Astrocyte (in vitro differentiated cells and primary cell): ENCODE measurements at regions not wholly inside any gene's neighbourhood (a gene's known extent, or its start where the extent isn't known, plus 50 kb on each side); places are given as distances from the start of the nearest gene placed in this dataset.

Experiments used
- DNase-seq: peaks from one replicate; pipeline ENCODE4 v3.0.0-alpha.2; 2010; ENCODE audit warnings: low read depth
- FAIRE-seq: peaks from 2 replicates; lab custom pipeline; 2011; peaks lifted over from hg19 to GRCh38; lab: Jason Lieb, UNC
- H2AFZ ChIP-seq: 2 replicates; pipeline ENCODE4 v1.6.0; 2012; ENCODE audit warnings: low read depth, low read length, inconsistent platforms
- H3K27ac ChIP-seq: 2 replicates; pipeline ENCODE4 v1.5.1; 2011; ENCODE audit warnings: low read depth, low read length, inconsistent platforms
- H3K27me3 ChIP-seq: 2 replicates; pipeline ENCODE4 v1.6.0; 2011; ENCODE audit warnings: low read length, inconsistent platforms; ENCODE audit not compliant: insufficient read depth
- H3K36me3 ChIP-seq: 2 replicates; pipeline ENCODE4 v1.5.1; 2011; ENCODE audit warnings: low read length, inconsistent platforms; ENCODE audit not compliant: insufficient read depth
- H3K4me1 ChIP-seq: 2 replicates; pipeline ENCODE4 v1.5.1; 2011; ENCODE audit warnings: low read length, inconsistent platforms; ENCODE audit not compliant: insufficient read depth
- H3K4me2 ChIP-seq: 2 replicates; pipeline ENCODE4 v1.6.0; 2012; ENCODE audit warnings: low read length, inconsistent platforms
- H3K4me3 ChIP-seq: 2 replicates; pipeline ENCODE4 v1.5.1; 2011; ENCODE audit warnings: low read depth, mild to moderate bottlenecking, low read length, inconsistent platforms; ENCODE audit not compliant: insufficient read depth
- H3K79me2 ChIP-seq: 2 replicates; pipeline ENCODE4 v1.6.0; 2012; ENCODE audit warnings: mild to moderate bottlenecking, low read length, inconsistent platforms; ENCODE audit not compliant: insufficient read depth
- H3K9ac ChIP-seq: 2 replicates; pipeline ENCODE4 v1.6.0; 2012; ENCODE audit warnings: mild to moderate bottlenecking, low read length, inconsistent platforms
- H3K9me3 ChIP-seq: 2 replicates; pipeline ENCODE4 v1.5.1; 2012; ENCODE audit warnings: low read depth, mild to moderate bottlenecking, low read length, inconsistent platforms; ENCODE audit not compliant: insufficient read depth
- H4K20me1 ChIP-seq: 2 replicates; pipeline ENCODE4 v1.6.0; 2012; ENCODE audit warnings: low read length, inconsistent platforms; ENCODE audit not compliant: insufficient read depth
- H3K27ac Mint-ChIP-seq: one replicate; pipeline ENCODE4 v1.8.0; 2021; ENCODE audit warnings: mild to moderate bottlenecking, mixed read lengths; ENCODE audit not compliant: unreplicated experiment
- H3K27me3 Mint-ChIP-seq: one replicate; pipeline ENCODE4 v1.8.0; 2021; ENCODE audit warnings: low read depth, mixed read lengths; ENCODE audit not compliant: unreplicated experiment
- H3K36me3 Mint-ChIP-seq: one replicate; pipeline ENCODE4 v1.8.0; 2021; ENCODE audit warnings: low read depth, mixed read lengths; ENCODE audit not compliant: unreplicated experiment
- H3K4me1 Mint-ChIP-seq: one replicate; pipeline ENCODE4 v1.8.0; 2021; ENCODE audit warnings: low read depth, mixed read lengths; ENCODE audit not compliant: unreplicated experiment
- H3K4me3 Mint-ChIP-seq: one replicate; pipeline ENCODE4 v1.8.0; 2021; ENCODE audit warnings: mild to moderate bottlenecking, moderate library complexity, mixed read lengths; ENCODE audit not compliant: unreplicated experiment
- H3K9me3 Mint-ChIP-seq: one replicate; pipeline ENCODE4 v1.8.0; 2021; ENCODE audit warnings: mild to moderate bottlenecking, mixed read lengths; ENCODE audit not compliant: unreplicated experiment
- CTCF ChIP-seq: IDR thresholded peaks from 2 replicates; pipeline ENCODE4 v1.5.1; 2011; ENCODE audit warnings: low read depth, mild to moderate bottlenecking, inconsistent platforms, low read length, moderate library complexity; ENCODE audit not compliant: insufficient read depth
- EZH2 ChIP-seq: IDR thresholded peaks from 2 replicates; pipeline ENCODE4 v1.6.1; 2012; ENCODE audit warnings: mild to moderate bottlenecking, low read length, inconsistent platforms; ENCODE audit not compliant: insufficient read depth

- no peaks in the 10 kb centered on the region for H3K27me3 Mint-ChIP-seq
- no peaks in the 10 kb centered on the region for H3K9me3 ChIP-seq
- no peaks in the 10 kb centered on the region for H3K36me3 ChIP-seq
- DNase-seq = peak; percentile 41
- H3K4me3 Mint-ChIP-seq = no peak overlapping the region
- no peak overlapping the region for H3K27ac ChIP-seq
- H3K4me1 ChIP-seq = no peaks in the 10 kb centered on the region
- H3K4me1 Mint-ChIP-seq = peaks cover 9% of the 10 kb centered on the region
- no peaks in the 10 kb centered on the region for H4K20me1 ChIP-seq
- TF ChIP-seq CTCF = no peak
- TF ChIP-seq EZH2 = no peak
- no peaks in the 10 kb centered on the region for H3K79me2 ChIP-seq
- FAIRE-seq = no peak
- no peak overlapping the region for H3K4me3 ChIP-seq
- H2AFZ ChIP-seq = no peak overlapping the region
- H3K9ac ChIP-seq = no peak overlapping the region
- H3K9me3 Mint-ChIP-seq = no peaks in the 10 kb centered on the region
- H3K36me3 Mint-ChIP-seq = no peaks in the 10 kb centered on the region
- no peak overlapping the region for H3K4me2 ChIP-seq
- no peaks in the 10 kb centered on the region for H3K27me3 ChIP-seq
- peak overlapping the region; percentile 4 for H3K27ac Mint-ChIP-seq
Measured at GRCh38 chr4:163911891-163912290, 417.4 kb downstream of the TMA16 start.

GRCh38 chr4:163913571-163913970, 419.1 kb downstream of the TMA16 start:
- Mint-ChIP-seq H3K36me3 (no peaks in the 10 kb centered on the region), H3K27me3 (no peaks in the 10 kb centered on the region), H3K27ac (no peak overlapping the region), H3K4me3 (no peak overlapping the region), H3K4me1 (peaks cover 9% of the 10 kb centered on the region), H3K9me3 (no peaks in the 10 kb centered on the region)
- TF ChIP-seq CTCF = no peak
- TF ChIP-seq EZH2 = no peak
- FAIRE-seq = no peak
- no peaks in the 10 kb centered on the region for H4K20me1 ChIP-seq
- H3K4me1 ChIP-seq = no peaks in the 10 kb centered on the region
- no peak overlapping the region for H3K9ac ChIP-seq
- H3K27me3 ChIP-seq = no peaks in the 10 kb centered on the region
- no peaks in the 10 kb centered on the region for H3K36me3 ChIP-seq
- no peak overlapping the region for H3K4me2 ChIP-seq
- DNase-seq = no peak
- H3K9me3 ChIP-seq = no peaks in the 10 kb centered on the region
- no peak overlapping the region for H3K4me3 ChIP-seq
- H3K79me2 ChIP-seq = no peaks in the 10 kb centered on the region
- no peak overlapping the region for H3K27ac ChIP-seq
- no peak overlapping the region for H2AFZ ChIP-seq

- Histone ChIP-seq H3K4me1 (no peaks in the 10 kb centered on the region), H3K36me3 (no peaks in the 10 kb centered on the region), H3K79me2 (no peaks in the 10 kb centered on the region), H3K27ac (no peak overlapping the region), H3K4me2 (no peak overlapping the region), H3K9me3 (no peaks in the 10 kb centered on the region), H3K27me3 (no peaks in the 10 kb centered on the region), H3K9ac (no peak overlapping the region), H2AFZ (no peak overlapping the region), H3K4me3 (no peak overlapping the region), H4K20me1 (no peaks in the 10 kb centered on the region)
- TF ChIP-seq CTCF (no peak), EZH2 (no peak)
- H3K36me3 Mint-ChIP-seq = no peaks in the 10 kb centered on the region
- no peak for FAIRE-seq
- DNase-seq = no peak
- H3K4me1 Mint-ChIP-seq = peaks cover 9% of the 10 kb centered on the region
- no peak overlapping the region for H3K27ac Mint-ChIP-seq
- no peak overlapping the region for H3K4me3 Mint-ChIP-seq
- H3K27me3 Mint-ChIP-seq = no peaks in the 10 kb centered on the region
- no peaks in the 10 kb centered on the region for H3K9me3 Mint-ChIP-seq
Measured at GRCh38 chr4:163915896-163916295, 421.4 kb downstream of the TMA16 start.
